ENCODE measurements at regions not wholly inside any gene's neighbourhood (a gene's known extent, or its start where the extent isn't known, plus 50 kb on each side); places are given as distances from the start of the nearest gene placed in this dataset.

- TF ChIP-seq MAX (IDR thresholded peaks at IDR 0.05) (no peak), ELK1 (IDR thresholded peaks at IDR 0.05; ENCODE audit: low read depth, low read length) (no peak), TP53 (CRISPR knock-in tag; IDR thresholded peaks at IDR 0.05) (no peak), KDM5A (IDR thresholded peaks at IDR 0.05) (no peak), RNF2 (IDR thresholded peaks at IDR 0.05; ENCODE audit: borderline replicate concordance, low read depth) (no peak), GATA3 (IDR thresholded peaks at IDR 0.05; ENCODE audit: borderline replicate concordance) (no peak), BCL3 (IDR thresholded peaks at IDR 0.05) (no peak), FOSL2 (IDR thresholded peaks at IDR 0.05) (no peak), FOSL2 (CRISPR knock-in tag; IDR thresholded peaks at IDR 0.05) (no peak)
- FAIRE-seq, result no peak
- Histone ChIP-seq H3K9me3 (no peaks in the 10 kb centered on the region), H3K4me3 (no peak overlapping the region), H3K4me1 (no peaks in the 10 kb centered on the region), H3K4me2 (no peak overlapping the region), H3K27ac (no peak overlapping the region)
- ATAC-seq, result no peak
- DNase-seq (ENCODE audit: low read depth in 1 of 2, low spot score in 1 of 2), result no peak
- CTCF ChIA-PET, result interaction anchor here (0.6 kb wide), 1 partner anchor 14 kb away, joined by 3 read pairs; no protein-coding TSS in a partner anchor
- POLR2A ChIA-PET, result no interaction called here
- WGBS (ENCODE audit: missing lambda C conversion rate), result 83% methylated on average over 2 of the region's 2 CpGs
Measured at GRCh38 chr12:74108729-74109128, 428.9 kb upstream of the ATXN7L3B start.

- no peak overlapping the region for H3K4me2 ChIP-seq
- peak in 1 of 2 experiments; percentile 51 for DNase-seq (ENCODE audit: low read depth in 1 of 2, low spot score in 1 of 2)
- peak; percentile 31 to 57; a peak in 4 of 5 replicates for TF ChIP-seq RAD21 (conservative IDR thresholded peaks at IDR 0.05 in 1 of 2, IDR thresholded peaks at IDR 0.05 in 1 of 2)
- no peak for TF ChIP-seq HES2 (IDR thresholded peaks at IDR 0.05)
- POLR2A ChIA-PET, result no interaction called here
- no peak for FAIRE-seq
- CTCF ChIA-PET, result interaction anchor here (0.9 to 1.0 kb wide), 2 partner anchors 299 to 304 kb away, joined by 3 to 4 read pairs; no protein-coding TSS in a partner anchor
- ATAC-seq, result peak in 1 of 2 experiments; percentile 72; a peak in 3 of 6 replicates
- no peaks in the 10 kb centered on the region for H3K4me1 ChIP-seq
- H3K27ac ChIP-seq, result peak overlapping the region in 1 of 2 experiments; percentile 30; a peak in 1 of 6 replicates
- H3K9me3 ChIP-seq, result no peaks in the 10 kb centered on the region
- no peak overlapping the region for H3K4me3 ChIP-seq
- WGBS (ENCODE audit: missing lambda C conversion rate), result 55% methylated on average over 8 of the region's 8 CpGs
Measured at GRCh38 chr12:74111688-74112360, 425.8 kb upstream of the ATXN7L3B start.

GRCh38 chr12:74119811-74120362 lies 417.7 kb upstream of the ATXN7L3B start:
- ATAC-seq (no peak), DNase-seq (ENCODE audit: low read depth in 1 of 2, low spot score in 1 of 2) (no peak), FAIRE-seq (no peak)
- no peaks in the 10 kb centered on the region for H3K9me3 ChIP-seq
- no peak overlapping the region for H3K4me2 ChIP-seq
- POLR2A ChIA-PET, result no interaction called here
- H3K4me1 ChIP-seq, result no peaks in the 10 kb centered on the region
- CTCF ChIA-PET, result interaction anchor here (1.2 kb wide), 1 partner anchor 21 kb away, joined by 3 read pairs; no protein-coding TSS in a partner anchor
- no peak overlapping the region for H3K4me3 ChIP-seq
- H3K27ac ChIP-seq, result no peak overlapping the region
- no peak for TF ChIP-seq PHF8 (IDR thresholded peaks at IDR 0.05; ENCODE audit: borderline replicate concordance, low read depth)
- TF ChIP-seq TP53 (CRISPR knock-in tag; IDR thresholded peaks at IDR 0.05), result no peak
- TF ChIP-seq SMC3 (IDR thresholded peaks at IDR 0.05), result no peak
- TF ChIP-seq HDAC2 (IDR thresholded peaks at IDR 0.05), result no peak
- TF ChIP-seq ATOH8 (CRISPR knock-in tag; IDR thresholded peaks at IDR 0.05; ENCODE audit: low read depth), result no peak
- no peak for TF ChIP-seq MYC (IDR thresholded peaks at IDR 0.05; ENCODE audit: borderline replicate concordance, low read length)
- TF ChIP-seq TFCP2L1 (CRISPR knock-in tag; IDR thresholded peaks at IDR 0.05), result no peak
- TF ChIP-seq PBX3 (IDR thresholded peaks at IDR 0.05), result no peak
- no peak for TF ChIP-seq ESRRA (IDR thresholded peaks at IDR 0.05; ENCODE audit: borderline replicate concordance, low read length)
- TF ChIP-seq CBX2 (IDR thresholded peaks at IDR 0.05; ENCODE audit: borderline replicate concordance, low read depth), result no peak
- TF ChIP-seq FOSL2 (IDR thresholded peaks at IDR 0.05), result no peak
- TF ChIP-seq FOSL2 (CRISPR knock-in tag; IDR thresholded peaks at IDR 0.05), result no peak
- no peak for TF ChIP-seq EP300 (IDR thresholded peaks at IDR 0.05)
- no peak for TF ChIP-seq CHD4 (IDR thresholded peaks at IDR 0.05; ENCODE audit: borderline replicate concordance)
- TF ChIP-seq HEYL (CRISPR knock-in tag; IDR thresholded peaks at IDR 0.05), result no peak
- TF ChIP-seq HMGXB4 (CRISPR knock-in tag; IDR thresholded peaks at IDR 0.05; ENCODE audit: borderline replicate concordance), result no peak
- no peak for TF ChIP-seq HOXB5 (CRISPR knock-in tag; IDR thresholded peaks at IDR 0.05)
- no peak for TF ChIP-seq POLR2AphosphoS2 (conservative IDR thresholded peaks at IDR 0.05; ENCODE audit: low read length)

All from A549 (cell line).